HG03442 (cell line): ENCODE measurements at regions not wholly inside any gene's neighbourhood (a gene's known extent, or its start where the extent isn't known, plus 50 kb on each side); places are given as distances from the start of the nearest gene placed in this dataset.

Source experiments
- ATAC-seq: cut with Tn5 transposase; IDR thresholded peaks from one replicate; pipeline ENCODE4 v1.9.1; 2021; ENCODE audit warnings: mild to moderate bottlenecking, moderate library complexity; ENCODE audit not compliant: unreplicated experiment

GRCh38 chr10:125226005-125226404 lies 65.6 kb upstream of the CTBP2 start:
- ATAC-seq = no peak

GRCh38 chr10:125225051-125225450 lies 64.7 kb upstream of the CTBP2 start:
- no peak for ATAC-seq

- no peak for ATAC-seq
Measured at GRCh38 chr10:125222515-125223308, 62.3 kb upstream of the CTBP2 start.

- ATAC-seq = no peak
Measured at GRCh38 chr10:125221716-125222115, 61.4 kb upstream of the CTBP2 start.

- ATAC-seq = no peak
Measured at GRCh38 chr10:125219776-125220175, 59.4 kb upstream of the CTBP2 start.

- ATAC-seq = no peak
Measured at GRCh38 chr10:125218967-125219366, 58.6 kb upstream of the CTBP2 start.

- ATAC-seq = no peak
Measured at GRCh38 chr10:125217990-125218675, 57.8 kb upstream of the CTBP2 start.

GRCh38 chr10:125216861-125217260 lies 56.5 kb upstream of the CTBP2 start:
- no peak for ATAC-seq

GRCh38 chr10:125216309-125216708 lies 55.9 kb upstream of the CTBP2 start:
- no peak for ATAC-seq

GRCh38 chr10:125214283-125214570 lies 53.9 kb upstream of the CTBP2 start:
- ATAC-seq = no peak

- ATAC-seq = no peak
Measured at GRCh38 chr10:125213541-125214282, 53.3 kb upstream of the CTBP2 start.

GRCh38 chr10:125212150-125212809 lies 51.9 kb upstream of the CTBP2 start:
- no peak for ATAC-seq
